ENCODE measurements at regions not wholly inside any gene's neighbourhood (a gene's known extent, or its start where the extent isn't known, plus 50 kb on each side); places are given as distances from the start of the nearest gene placed in this dataset.

DNA sequence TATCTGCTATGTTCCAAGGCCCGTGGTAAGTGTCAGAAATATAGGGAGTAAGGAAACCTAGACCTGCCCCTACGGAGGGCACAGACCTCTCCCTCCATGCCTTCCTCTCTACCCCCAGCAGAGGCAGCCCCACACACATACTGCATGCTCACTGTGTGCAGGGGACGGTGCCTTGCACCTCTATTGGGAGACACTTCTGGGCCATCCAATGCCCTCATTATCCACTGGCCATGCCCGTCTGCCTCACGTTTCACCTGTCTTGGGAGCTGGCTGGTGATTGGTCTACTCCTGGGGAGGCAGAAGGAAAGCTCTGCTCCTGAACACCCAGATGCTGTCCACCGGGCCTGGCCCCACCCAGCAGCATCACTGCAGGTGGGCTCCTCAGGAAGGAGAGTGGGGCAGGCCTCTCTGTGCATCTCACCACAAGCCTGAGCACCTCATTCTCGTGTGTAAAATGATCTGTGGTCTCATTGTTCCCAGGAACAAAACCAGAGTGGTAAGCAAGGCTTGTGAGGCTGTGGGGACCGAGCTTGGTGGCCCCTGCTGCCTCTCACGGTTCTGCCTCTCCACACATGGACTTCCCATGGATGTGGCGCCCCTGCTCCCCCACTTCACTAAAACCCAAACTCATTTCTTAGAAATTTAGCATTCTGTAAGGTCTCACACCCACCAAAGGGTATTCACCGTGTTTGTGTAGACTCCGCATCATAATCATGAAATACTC lies 312.5 kb upstream of the HS6ST1 start:
- TF ChIP-seq, protein P1, sequence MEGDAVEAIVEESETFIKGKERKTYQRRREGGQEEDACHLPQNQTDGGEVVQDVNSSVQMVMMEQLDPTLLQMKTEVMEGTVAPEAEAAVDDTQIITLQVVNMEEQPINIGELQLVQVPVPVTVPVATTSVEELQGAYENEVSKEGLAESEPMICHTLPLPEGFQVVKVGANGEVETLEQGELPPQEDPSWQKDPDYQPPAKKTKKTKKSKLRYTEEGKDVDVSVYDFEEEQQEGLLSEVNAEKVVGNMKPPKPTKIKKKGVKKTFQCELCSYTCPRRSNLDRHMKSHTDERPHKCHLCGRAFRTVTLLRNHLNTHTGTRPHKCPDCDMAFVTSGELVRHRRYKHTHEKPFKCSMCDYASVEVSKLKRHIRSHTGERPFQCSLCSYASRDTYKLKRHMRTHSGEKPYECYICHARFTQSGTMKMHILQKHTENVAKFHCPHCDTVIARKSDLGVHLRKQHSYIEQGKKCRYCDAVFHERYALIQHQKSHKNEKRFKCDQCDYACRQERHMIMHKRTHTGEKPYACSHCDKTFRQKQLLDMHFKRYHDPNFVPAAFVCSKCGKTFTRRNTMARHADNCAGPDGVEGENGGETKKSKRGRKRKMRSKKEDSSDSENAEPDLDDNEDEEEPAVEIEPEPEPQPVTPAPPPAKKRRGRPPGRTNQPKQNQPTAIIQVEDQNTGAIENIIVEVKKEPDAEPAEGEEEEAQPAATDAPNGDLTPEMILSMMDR (IDR thresholded peaks at IDR 0.05; ENCODE audit: low read depth, low read length), result no peak
- ChIA-PET POLR2A (no interaction called here), CTCF (no interaction called here)
- no peak for DNase-seq (ENCODE audit: low read depth, low spot score)
- Histone ChIP-seq H3K9me3 (ENCODE audit: control insufficient read depth, insufficient read depth, low read length) (no peaks in the 10 kb centered on the region), H3K27me3 (ENCODE audit: control insufficient read depth, insufficient read depth, low read length) (no peaks in the 10 kb centered on the region), H3K27ac (ENCODE audit: low read depth, low read length) (no peak overlapping the region), H3K4me3 (ENCODE audit: low read depth, low read length) (no peak overlapping the region)

DNA sequence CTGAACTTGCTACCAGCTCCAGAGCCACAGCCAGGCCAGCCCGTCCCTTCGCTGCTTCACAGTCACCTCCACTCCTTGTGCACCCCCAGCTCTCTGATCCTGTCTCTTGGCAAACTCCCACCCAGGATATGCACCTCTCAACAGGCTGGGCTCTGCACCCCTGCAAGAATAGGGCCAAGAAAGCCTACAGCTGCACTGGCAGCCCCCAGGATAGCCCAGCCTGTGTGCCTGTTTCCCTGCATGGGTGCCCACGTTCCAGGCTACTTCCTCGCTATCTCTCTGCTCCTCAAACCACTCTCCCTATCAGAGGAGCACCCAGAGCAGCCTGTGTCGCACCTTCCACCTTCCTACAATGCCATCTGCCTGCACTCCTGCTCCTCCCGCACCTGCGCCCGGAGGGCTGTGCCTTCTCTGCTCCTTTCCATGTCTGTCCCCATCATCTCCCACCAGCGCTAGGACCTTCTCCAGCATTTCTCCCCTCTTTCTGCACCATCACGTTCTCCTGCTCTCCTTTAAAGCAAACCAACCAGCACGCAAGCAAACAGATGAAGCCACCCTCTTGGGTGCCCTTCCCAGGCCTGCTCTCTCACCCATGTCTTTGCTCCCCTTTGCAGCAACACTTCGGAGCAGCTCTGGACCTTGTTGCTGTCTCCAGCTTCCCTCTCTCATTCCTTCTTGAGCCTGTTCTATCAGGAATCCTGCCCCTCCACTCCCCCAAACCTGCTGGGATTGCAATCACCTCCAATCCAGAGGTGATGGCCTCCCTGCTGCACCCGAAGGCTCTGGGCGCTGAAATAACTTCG lies 313.2 kb upstream of the HS6ST1 start:
- no peaks in the 10 kb centered on the region for H3K9me3 ChIP-seq (ENCODE audit: control insufficient read depth, insufficient read depth, low read length)
- no peak overlapping the region for H3K4me3 ChIP-seq (ENCODE audit: low read depth, low read length)
- CTCF ChIA-PET, result no interaction called here
- POLR2A ChIA-PET, result no interaction called here
- no peak overlapping the region for H3K27ac ChIP-seq (ENCODE audit: low read depth, low read length)
- TF ChIP-seq, protein P1 (IDR thresholded peaks at IDR 0.05; ENCODE audit: low read depth, low read length), result no peak
- H3K27me3 ChIP-seq (ENCODE audit: control insufficient read depth, insufficient read depth, low read length), result no peaks in the 10 kb centered on the region
- DNase-seq (ENCODE audit: low read depth, low spot score), result no peak

DNA sequence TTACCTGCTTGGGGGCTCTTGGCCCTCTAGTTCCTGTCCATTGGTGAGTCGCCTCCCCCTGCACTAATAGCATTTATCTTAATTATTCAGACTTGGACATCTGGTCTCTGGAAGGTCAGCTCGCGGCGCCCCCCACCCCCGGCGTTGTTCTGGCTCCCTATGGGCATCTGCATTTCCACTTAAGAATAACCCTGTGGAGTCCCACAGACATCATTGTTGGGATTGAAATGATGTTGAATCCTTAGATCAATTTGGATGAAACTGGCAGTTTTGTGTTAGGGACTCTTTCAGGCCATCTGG lies 313.8 kb upstream of the HS6ST1 start:
- POLR2A ChIA-PET, result no interaction called here
- TF ChIP-seq, protein P1 (IDR thresholded peaks at IDR 0.05; ENCODE audit: low read depth, low read length), result no peak
- no peak for DNase-seq (ENCODE audit: low read depth, low spot score)
- no peak overlapping the region for H3K4me3 ChIP-seq (ENCODE audit: low read depth, low read length)
- no peaks in the 10 kb centered on the region for H3K9me3 ChIP-seq (ENCODE audit: control insufficient read depth, insufficient read depth, low read length)
- H3K27me3 ChIP-seq (ENCODE audit: control insufficient read depth, insufficient read depth, low read length), result no peaks in the 10 kb centered on the region
- no peak overlapping the region for H3K27ac ChIP-seq (ENCODE audit: low read depth, low read length)
- CTCF ChIA-PET, result no interaction called here

DNA sequence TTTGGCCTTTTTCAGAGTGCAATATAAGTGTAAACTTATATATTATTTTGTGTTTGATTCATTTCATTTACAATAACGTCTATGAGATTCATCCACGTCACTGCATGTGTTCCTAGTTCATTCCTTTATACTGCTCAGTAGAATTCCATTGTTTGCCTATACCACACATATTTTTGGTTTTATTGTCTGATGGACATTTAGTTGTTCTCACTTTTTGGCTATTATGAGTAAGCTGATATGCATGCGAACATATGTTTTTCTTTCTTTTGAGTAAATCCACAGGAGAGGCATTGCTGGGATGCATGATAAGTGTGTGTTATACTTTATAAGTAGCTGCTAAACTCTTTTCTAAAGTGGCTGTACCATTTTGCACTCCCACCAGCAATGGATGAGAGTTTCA lies 314.8 kb upstream of the HS6ST1 start:
- no peak overlapping the region for H3K27ac ChIP-seq (ENCODE audit: low read depth, low read length)

More for the DNA sequence above, 314.8 kb upstream of the HS6ST1 start:
- H3K9me3 ChIP-seq (ENCODE audit: control insufficient read depth, insufficient read depth, low read length), result no peaks in the 10 kb centered on the region
- ChIA-PET CTCF (interaction anchor here (1.1 kb wide), 1 partner anchor 103 kb away, joined by 3 read pairs; no protein-coding TSS in a partner anchor), POLR2A (no interaction called here)
- no peak overlapping the region for H3K4me3 ChIP-seq (ENCODE audit: low read depth, low read length)
- DNase-seq (ENCODE audit: low read depth, low spot score), result no peak
- H3K27me3 ChIP-seq (ENCODE audit: control insufficient read depth, insufficient read depth, low read length), result no peaks in the 10 kb centered on the region
- TF ChIP-seq, protein P1 (IDR thresholded peaks at IDR 0.05; ENCODE audit: low read depth, low read length), result no peak

All from AG04450 (cell line).